NCI-H2196 (cell line): ENCODE measurements at regions not wholly inside any gene's neighbourhood (a gene's known extent, or its start where the extent isn't known, plus 50 kb on each side); places are given as distances from the start of the nearest gene placed in this dataset.
A peak's percentile ranks its signal among the peaks of the same experiment; 100 is the strongest.
"Not testable (repeated sequence)": the region's sequence is repeated elsewhere in the genome, so short reads cannot be mapped to it uniquely, and the experiment has no call there.

Experiments
- DNase-seq: peaks from one replicate; lab custom pipeline; 2025; ENCODE audit not compliant: unreplicated experiment; lab: John Stamatoyannopoulos, UW

DNA sequence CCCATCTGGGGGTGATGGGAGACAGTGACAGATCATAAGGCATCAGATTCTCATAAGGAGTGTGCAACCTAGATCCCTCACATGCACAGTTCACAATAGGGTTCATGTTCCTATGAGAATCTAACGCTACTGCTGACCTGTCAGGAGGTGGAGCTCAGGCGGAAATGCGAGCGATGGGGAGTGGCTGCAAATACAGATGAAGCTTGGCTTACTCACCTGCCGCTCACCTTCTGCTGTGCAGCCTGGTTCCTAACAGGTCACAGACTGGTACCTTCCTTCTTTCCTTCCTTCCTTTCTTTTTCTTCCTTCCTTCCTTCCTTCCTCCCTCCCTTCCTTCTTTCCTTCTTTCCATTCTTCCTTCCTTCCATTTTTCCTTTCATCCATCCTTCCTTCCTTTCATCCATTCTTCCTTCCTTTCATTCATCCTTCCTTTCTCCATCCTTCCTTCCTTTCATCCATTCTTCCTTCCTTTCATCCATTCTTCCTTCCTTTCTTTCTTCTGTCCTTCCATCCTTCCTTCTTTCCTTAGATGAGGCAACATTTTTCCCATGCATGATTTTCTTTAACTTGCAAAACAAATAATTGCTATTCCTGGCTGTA, 370.0 kb upstream of the AUTS2 start:
- no peak for DNase-seq

DNA sequence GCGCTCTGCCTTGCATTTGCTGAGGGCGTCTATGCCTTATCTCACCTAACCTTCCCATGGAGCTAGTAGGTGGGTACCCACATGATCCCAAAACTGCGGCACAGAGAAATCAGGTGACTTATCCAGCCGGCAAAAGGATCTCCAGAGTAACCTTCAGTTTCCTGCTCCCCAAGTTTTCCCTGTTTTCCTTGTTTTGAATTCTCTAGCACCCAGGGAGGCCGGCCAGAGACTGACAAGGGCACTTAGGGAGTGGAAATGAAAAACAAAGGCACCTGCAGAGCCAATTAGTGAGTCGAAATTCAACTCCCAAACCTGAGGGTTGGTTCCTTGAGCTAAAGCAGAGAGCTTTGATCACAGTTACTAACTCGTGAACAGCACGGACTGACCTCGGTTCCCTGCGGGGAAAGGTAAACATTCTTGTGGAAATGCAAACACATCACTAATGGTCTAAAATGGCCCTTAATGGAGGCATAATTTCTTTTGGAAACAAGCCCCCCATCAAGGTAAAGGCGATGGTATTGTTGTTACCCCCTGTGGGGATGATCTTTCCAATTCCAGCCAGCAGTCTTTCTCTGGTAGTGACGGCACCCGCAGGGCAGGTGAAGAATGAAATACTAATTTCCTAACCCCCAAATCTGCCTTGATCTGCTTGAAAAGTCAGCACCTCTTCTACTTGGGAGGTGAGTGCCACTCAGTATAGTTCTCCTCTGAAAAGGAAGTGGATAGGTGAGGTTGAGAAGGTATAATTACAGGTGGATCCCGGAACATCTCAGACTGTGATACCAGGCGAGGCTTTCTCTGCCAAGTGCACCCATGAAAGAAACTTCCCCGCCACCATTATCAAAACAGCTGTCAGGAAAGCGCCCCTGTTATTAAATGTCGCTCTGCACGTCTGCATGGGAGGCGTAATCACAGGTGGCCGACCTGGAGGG, 365.6 kb upstream of the AUTS2 start:
- peak; percentile 62 for DNase-seq

DNA sequence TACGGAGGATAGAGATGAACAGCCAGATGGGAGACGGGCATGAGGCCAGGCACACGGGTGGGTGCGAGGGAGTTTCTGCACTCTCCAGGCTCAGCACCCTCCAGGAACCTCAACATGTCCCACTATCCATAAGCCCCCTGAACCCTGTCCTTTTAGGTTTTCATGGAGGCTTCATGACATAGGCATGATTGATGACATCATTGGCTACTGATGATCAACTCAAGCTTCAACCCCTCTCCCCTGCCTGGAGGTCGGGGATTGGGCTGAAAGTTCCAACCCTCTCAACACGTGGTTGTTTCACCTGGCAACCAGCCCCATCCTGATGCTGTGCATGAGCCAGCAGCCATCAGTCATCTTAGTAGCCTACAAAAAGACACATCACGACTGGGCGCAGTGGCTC, 360.7 kb upstream of the AUTS2 start:
- DNase-seq: no peak

DNA sequence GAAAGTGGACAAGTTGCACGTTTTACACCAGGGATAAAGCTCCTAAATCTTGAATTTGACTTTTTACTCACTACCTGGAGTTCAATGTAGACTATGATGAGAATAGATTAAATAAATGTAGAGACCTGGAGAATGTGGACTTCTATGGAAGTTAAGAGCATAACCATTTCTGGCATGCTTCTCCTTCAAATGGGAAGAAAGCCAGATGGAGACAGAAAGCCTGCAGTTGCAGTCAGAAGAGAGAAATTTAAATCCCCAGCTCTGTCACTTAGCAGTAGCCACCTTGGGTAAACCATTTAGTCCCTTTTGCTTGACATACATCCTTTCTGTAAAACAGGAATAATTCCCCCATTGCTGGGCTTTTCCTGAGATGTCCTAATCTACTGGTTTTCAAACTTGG, 355.3 kb upstream of the AUTS2 start:
- DNase-seq: no peak

DNA sequence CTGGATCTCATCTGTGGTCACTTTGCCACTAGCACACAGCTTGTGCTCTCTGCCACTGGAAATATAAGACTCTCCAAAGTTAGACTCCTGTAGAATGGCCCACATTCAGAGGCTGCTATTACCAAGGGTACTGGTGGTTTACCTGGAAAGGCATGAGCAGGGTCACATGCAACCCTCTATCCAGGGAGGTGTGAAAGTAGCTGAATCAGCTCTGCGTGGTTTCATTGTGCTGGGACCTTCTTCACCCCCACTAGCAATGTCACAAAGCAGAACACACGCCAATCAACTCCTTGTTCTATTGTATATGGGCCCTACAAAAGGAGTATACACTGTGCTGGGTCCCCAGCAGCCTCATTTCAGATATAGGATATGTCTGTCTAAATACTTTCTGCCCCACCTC, 353.6 kb upstream of the AUTS2 start:
- DNase-seq: no peak

DNA sequence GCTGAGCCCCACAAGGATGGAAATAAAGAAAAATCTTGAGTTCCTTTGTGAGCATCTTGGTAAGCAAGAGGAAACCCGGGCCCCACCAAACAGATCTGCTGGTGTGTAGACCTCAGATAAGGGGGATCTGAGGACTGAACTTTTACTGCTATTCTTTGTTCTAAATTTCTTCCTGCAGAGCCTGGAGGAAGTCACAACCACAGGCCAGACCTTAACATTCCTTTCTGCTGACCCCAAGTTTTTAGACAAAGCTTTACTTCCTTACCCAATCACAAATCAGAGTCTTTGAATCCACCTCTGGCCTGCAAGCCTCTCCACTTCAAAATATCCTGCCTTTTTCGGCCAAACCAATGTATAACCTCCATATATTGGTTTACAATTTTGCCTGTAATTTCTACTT, 352.6 kb upstream of the AUTS2 start:
- no peak for DNase-seq

DNA sequence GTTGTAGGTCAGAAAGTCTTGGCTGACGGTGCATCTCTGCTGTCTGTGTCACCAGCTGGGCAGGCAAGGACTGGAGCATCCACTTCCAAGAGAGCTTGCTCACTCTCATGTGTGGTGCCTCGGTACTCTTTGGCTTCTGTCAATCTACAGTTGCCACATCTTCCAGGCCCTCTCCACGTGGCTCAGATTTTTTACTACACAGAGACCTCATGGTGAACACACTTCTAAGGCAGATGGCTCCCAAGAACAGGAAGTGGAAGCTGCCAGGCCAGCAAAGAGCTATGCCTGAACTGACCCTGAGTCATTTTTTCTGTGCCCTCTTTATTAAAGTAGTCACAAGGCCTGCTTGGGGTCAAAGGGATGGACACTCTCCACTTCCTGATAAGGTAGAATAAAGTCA, 351.5 kb upstream of the AUTS2 start:
- no peak for DNase-seq

DNA sequence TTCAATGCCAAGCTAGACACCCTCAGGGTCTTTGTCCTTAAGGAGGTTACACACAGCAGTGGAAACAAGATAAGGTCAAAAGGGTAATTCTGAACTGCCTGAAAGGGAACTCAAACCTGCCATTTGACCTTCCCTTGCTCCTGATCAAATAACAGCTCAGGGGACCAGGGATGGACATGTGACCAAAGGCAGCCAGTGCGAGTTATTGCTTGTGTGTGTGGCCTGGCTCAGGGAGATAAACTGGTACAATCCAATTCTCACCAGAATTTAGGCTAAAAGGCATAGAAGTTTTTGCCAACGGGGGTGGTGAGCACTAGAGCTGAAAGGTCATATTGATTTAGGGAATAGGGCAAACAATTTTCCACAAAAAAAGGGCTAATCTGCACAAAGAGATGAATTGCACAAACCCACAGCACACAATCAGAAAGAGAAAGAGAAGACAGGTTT, 349.9 kb upstream of the AUTS2 start:
- DNase-seq: not testable (repeated sequence)

DNA sequence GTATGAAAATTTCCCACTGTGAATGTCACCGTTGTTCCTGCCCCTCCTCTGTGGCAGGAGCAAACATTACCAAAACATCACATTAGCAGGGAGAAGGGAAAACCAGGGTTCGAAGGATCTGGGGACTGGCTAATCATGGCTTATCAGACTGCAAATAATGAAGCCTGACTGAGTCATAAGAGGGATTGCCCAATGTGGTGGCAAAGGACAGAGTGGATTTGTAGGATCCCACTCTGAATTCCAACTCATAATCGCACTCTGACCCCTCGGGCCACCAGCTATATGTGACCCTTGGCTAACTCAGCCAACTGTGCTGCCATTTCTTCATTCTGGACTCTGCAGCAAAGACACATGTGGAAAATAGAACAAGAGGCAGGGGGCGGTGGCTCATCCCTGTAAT, 347.3 kb upstream of the AUTS2 start:
- DNase-seq: no peak

DNA sequence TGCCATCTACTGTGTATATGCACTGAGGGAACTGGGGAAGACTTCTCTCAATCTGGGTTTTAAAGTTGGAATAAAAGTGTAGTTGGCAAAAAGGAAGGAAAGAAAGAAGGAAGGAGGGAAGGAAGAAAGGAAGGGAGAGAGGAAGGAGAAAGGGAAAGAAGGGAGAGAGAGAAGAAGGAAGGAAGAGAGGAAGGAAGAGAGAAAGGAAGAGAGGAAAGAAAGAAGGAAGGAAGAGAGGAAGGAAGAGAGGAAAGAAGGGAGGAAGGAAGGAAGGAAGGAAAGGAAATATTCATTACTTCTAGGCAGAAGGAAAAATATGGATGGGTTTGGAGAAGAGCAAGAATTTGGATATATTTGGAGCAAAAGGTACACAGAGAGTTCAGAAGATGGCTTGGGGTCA, 343.6 kb upstream of the AUTS2 start:
- DNase-seq: no peak

DNA sequence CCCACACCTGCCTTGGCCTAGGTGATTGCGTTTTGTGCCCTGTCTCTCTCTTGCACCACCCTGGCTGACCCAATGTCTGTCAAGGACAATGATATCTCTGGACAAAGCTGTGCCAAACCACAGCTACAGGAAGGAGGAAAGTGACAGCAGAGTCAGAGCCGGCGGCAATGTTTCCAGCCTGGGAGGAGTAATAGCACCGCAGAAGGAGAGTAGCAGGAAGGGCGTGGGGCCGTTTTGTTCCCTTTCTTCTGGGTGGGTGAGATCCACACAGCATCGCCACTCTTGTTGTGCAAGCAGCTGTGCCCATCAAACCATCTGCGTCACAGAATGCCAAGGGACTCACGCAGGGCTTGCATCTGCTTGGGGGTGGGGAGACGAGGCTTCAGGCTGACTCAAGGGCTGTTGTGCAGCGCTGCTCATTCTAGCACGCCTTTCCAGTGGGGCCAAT, 341.6 kb upstream of the AUTS2 start:
- peak; percentile 54 for DNase-seq

DNA sequence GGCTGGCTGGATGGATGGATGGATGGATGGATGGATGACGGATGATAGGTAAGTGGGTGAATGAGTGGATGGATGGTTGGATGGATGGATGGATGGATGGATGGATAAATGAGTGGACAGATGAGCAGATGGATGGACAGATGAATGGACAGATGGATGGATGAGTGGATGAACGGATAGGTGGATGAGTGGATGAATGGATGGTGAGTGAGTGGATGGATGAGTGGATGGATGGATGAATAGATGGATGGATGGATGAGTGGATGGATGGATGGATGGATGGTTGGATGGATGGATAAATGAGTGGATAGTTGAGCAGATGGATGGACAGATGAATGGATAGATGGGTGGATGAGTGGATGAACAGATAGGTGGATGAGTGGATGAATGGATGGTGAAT, 340.7 kb upstream of the AUTS2 start:
- DNase-seq: no peak

DNA sequence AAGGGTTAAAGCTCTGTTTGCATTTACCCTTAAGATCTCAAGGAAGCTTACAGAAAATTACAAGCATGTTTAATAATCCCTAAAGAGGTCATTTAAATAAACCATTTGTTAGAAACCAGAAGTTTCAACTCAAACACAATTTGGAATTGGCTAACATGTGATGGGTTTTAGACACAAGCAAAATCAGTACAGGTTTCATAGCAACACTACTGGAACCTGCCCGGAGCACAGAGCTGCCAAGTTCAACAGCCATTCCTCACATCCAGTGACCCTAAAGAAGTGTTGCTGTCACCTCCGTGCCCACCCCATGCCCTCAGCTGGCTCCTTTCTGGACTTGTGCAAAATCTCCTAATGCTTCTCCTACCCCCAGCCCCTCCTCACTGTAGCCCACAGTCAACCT, 338.8 kb upstream of the AUTS2 start:
- DNase-seq: no peak

DNA sequence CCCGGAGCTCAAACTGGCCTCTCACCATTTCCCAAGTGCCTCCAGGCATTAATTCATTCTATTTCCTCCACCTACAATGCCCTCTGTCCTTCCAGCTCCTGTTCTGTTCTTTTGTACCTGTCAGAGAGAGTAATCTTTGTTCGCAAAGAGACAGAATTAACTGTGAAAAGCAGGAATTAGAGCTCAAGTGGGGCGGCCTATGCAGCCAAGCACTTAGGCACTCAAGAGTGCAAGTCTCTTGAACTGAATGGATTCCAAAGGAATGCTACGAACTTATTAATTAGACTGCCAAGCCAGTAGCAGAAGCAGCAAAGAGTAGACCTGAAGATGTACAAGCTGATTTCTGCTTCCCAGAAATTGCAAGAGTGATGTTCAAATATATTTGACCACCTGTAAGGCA, 338.3 kb upstream of the AUTS2 start:
- no peak for DNase-seq

DNA sequence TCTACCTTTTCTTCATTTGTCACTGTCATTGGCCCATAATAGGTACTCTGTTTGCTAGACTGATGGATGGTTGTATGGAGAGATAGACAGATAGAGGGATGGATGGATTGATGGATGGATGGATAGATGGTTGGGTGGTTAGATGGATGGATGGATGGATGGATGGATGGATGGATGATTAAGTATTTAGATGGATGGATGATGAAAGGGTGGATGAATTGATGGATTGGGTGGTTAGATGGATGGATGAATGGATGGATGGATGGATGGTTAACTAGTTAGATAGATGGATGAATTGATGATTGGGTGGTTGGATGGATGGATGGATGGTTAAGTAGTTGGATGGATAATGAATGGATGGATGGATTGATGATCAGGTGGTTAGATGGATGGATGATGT, 334.7 kb upstream of the AUTS2 start:
- DNase-seq: no peak

DNA sequence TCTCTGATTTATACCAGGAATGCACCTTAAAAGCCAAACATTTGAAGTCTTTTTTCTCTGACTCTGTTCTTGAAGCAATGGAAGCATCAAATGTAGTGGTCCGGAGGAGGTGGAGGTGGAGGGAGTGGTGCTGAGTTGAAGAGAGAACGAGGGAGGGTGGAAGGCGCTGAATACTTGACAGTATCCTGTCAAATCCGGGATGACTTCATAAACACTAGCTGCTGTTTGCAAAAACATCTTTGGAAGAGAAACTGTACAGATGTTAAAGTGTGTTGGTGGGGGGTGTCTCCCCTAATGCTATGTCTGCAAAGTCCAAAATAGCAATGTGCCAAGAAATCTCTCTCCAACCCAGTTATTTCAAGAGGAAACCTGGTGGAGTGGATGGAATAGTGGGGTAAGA, 328.5 kb upstream of the AUTS2 start:
- no peak for DNase-seq

DNA sequence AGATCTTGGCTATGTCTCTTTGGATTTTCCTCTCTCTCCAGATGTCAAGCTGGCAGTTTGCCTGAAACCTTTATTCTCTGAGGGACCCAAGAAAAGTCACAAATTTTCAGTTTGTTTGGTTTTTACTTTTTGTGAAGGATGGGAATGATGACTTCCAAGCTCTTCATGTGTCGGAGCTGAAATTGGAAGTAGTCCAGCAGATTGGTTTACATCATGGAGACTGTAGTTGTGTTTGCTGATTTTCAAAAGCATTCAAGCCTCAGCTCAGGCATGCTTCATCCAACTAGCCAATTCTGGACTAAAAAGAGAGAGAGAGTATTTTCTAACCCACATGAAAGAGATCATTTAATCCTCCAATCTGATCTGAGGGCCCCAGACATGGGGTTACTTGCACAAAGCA, 326.2 kb upstream of the AUTS2 start:
- peak; percentile 55 for DNase-seq

DNA sequence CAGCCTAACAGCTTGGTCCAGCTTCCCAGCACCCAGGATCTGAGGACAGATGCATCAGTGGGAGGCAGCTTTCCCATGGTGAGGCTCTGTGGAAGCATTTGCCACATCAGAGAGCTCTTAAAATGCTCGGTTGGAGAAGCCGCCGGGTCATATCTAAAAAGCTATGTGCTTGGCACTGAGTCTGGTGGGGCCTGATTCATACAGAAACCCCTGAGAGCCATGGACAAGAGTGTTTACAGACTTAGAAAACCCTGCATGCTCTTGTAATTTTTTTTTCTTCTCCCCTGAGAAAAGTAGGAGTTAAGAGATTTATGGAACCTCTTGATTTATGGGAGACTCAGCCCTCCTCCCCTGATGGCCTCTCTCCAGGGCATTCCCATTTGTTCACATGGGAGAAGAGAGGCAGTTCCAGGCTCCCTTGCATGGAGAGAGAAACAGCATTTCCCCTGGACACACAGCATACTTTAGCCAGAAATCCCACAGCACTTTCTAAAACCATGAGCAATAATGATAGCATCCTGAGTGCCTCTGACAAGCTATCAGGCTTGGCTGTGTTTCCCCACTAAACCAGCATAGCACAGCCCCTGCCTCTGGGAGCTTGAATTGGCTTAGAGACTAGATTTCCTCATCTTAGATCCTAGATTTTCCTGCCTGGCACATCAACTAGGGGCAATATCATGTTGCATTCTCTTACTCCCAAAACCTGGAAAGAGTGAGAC, 322.1 kb upstream of the AUTS2 start:
- no peak for DNase-seq

DNA sequence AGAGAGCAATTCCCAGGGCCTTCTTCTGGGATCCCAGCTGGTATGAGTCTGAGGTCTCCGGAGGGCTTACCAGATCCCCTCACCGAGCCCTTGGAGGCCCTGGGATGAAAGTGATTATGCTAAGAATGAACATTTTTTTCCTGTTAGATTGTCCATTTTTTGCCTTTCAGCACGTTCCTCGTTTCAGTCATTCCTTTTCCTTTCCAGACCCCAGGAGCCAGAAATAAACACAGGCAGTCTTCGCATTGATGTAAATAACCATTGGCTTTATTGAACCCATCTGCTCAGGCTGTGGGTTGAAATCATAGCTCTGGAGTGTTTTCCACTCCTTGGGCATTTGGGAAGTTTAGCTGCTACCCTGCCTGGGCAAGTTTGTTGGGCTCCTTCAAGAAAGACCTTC, 320.9 kb upstream of the AUTS2 start:
- no peak for DNase-seq

DNA sequence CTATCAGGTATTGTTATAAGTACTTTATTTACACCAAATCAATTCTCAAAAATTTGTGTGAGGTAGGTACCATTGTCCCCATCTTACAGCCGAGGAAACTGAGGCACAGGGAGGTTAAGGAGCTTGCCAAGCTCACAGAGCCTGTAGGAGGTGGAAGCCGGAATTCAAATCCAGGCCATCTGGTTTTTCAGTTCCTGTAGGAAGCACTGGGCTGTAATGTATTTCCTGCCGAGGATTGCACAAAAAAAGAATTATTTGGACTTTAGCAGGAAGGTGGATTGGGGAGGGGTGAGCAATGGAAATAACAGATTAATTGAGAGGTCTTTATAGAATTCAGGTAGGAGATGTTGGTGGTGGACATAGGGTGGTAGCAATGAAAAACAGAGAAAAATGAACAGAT, 315.3 kb upstream of the AUTS2 start:
- DNase-seq: no peak

DNA sequence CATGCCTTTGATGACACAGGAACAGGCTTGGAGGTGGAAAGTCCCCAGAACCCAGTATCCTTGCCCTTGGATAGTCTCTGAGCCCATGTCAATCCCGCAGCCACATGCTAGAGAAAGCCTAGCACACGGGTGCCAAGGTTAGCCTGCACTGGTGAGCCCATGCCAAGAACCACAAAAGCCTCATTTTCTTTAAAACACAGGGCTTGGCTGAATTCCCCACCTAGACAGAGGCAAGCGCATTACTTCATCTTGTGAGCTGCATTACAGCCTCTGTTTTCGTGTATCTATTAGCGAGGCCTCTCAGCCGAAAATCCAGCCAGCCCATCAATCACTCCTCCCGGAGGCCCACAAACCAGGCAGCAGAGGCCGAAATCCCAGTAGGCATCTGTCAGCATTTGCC, 314.9 kb upstream of the AUTS2 start:
- no peak for DNase-seq

DNA sequence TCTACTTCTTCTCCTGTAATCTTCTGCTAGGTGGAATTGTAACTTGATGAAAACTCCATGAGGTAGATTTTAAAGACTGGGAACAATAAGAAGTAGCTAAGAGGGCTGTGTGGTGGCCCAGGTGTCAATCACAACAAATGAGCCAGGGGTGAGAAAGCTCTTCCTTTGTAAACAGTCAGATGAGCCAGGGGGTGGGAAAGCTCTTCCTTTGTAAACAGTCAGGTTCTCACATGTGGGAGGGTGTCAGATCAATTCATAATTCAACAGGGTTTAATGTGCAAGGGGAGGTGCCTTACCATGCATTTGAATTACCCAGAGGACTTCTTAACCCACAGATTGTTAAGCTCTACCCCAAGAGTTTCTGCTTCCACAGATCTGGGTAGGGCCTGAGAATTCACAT, 312.4 kb upstream of the AUTS2 start:
- no peak for DNase-seq
